B cell (primary cell): ENCODE measurements at regions not wholly inside any gene's neighbourhood (a gene's known extent, or its start where the extent isn't known, plus 50 kb on each side); places are given as distances from the start of the nearest gene placed in this dataset.

ENCODE experiments used
- ATAC-seq: fragments of 200-7000 bp; cut with Tn5 transposase; one replicate; pipeline ENCODE4 v1.10.0; 2021; ENCODE audit warnings: low read depth, mild to moderate bottlenecking, moderate number of reproducible peaks, moderate library complexity
- CTCF ChIA-PET: fragments of 350-600 bp; sonication (Branson Sonifier 250); formaldehyde crosslinking; loops from one replicate; lab custom pipeline; 2021; ENCODE audit warnings: antibody characterized with exemption, inconsistent platforms; lab: Charles Lee
- POLR2A ChIA-PET: fragments of 350-600 bp; sonication (Branson Sonifier 250); formaldehyde crosslinking; loops from one replicate; lab custom pipeline; 2021; ENCODE audit warnings: antibody characterized with exemption; lab: Charles Lee
- DNase-seq: peaks from one replicate; pipeline ENCODE4 v3.0.0; 2013
- H2AFZ ChIP-seq: 2 replicates; pipeline ENCODE4 v1.6.1; 2012; ENCODE audit warnings: mild to moderate bottlenecking, low read depth, low read length; ENCODE audit not compliant: insufficient read depth, poor library complexity, severe bottlenecking
- H3K27ac ChIP-seq, 2 donors: 1 replicate in 1 of 2; 2 replicates in 1 of 2; pipeline ENCODE4 v1.5.1; 2012 to 2013; ENCODE audit warnings: low read length in 2 of 2, mild to moderate bottlenecking in 2 of 2, moderate library complexity in 1 of 2
- H3K27me3 ChIP-seq, 4 experiments: fragments of 200-600 bp in 1 of 4; sonication (generic) in 1 of 4; replicated peaks in 1 of 4; 1 replicate in 2 of 4; 2 replicates in 2 of 4; pipeline versions ENCODE4 v1.6.1 to v1.7.0; 2013 to 2016; ENCODE audit warnings: low read length in 3 of 4, mild to moderate bottlenecking in 2 of 4, mixed read lengths in 1 of 4, moderate library complexity in 1 of 4; ENCODE audit not compliant: insufficient read depth in 4 of 4, control insufficient read depth in 3 of 4; ENCODE audit errors: control extremely low read depth in 1 of 4
- H3K36me3 ChIP-seq, 2 experiments: replicated peaks in 1 of 2; 1 replicate in 1 of 2; 2 replicates in 1 of 2; pipeline versions ENCODE4 v1.6.1 to v1.7.1; 2013; ENCODE audit warnings: low read length in 1 of 2; ENCODE audit not compliant: insufficient read depth in 2 of 2, control insufficient read depth in 1 of 2; ENCODE audit errors: control extremely low read depth in 1 of 2, extremely low read depth in 1 of 2
- H3K4me1 ChIP-seq, 2 donors: fragments of 200-600 bp in 1 of 2; sonication (generic) in 1 of 2; 1 replicate in 1 of 2; 2 replicates in 1 of 2; pipeline versions ENCODE4 v1.5.1 to v1.6.1; 2013 to 2017; ENCODE audit warnings: low read length in 2 of 2; ENCODE audit not compliant: control insufficient read depth in 2 of 2, insufficient read depth in 2 of 2
- H3K4me2 ChIP-seq: replicated peaks from 2 replicates; pipeline ENCODE3; 2012; ENCODE audit warnings: mild to moderate bottlenecking, low read depth, low read length; ENCODE audit not compliant: poor library complexity, severe bottlenecking
- H3K4me3 ChIP-seq, 5 experiments: fragments of 200-600 bp in 1 of 5; sonication (generic) in 1 of 5; 1 replicate in 3 of 5; 2 replicates in 2 of 5; pipeline versions ENCODE4 v1.5.1 to v1.7.0; 2011 to 2016; ENCODE audit warnings: low read length in 4 of 5, mild to moderate bottlenecking in 4 of 5, low read depth in 2 of 5, control low read depth in 1 of 5, moderate library complexity in 1 of 5; ENCODE audit not compliant: insufficient read depth in 1 of 5; ENCODE audit errors: control extremely low read depth in 1 of 5, extremely low read depth in 1 of 5
- H3K79me2 ChIP-seq: fragments of 200-600 bp; sonication (generic); one replicate; pipeline ENCODE4 v1.6.0; 2016; ENCODE audit warnings: low read length; ENCODE audit not compliant: control insufficient read depth, insufficient read depth
- H3K9ac ChIP-seq: fragments of 200-600 bp; sonication (generic); 2 replicates; pipeline ENCODE4 v1.6.1; 2017; ENCODE audit warnings: mild to moderate bottlenecking, low read length, moderate library complexity
- H3K9me3 ChIP-seq, 3 donors: one replicate each; pipeline versions ENCODE4 v1.6.1 to v1.7.1; 2013; ENCODE audit warnings: low read length in 2 of 3; ENCODE audit not compliant: control insufficient read depth in 2 of 3, insufficient read depth in 1 of 3; ENCODE audit errors: control extremely low read depth in 1 of 3
- H4K20me1 ChIP-seq: 2 replicates; pipeline ENCODE4 v1.6.0; 2012; ENCODE audit warnings: mild to moderate bottlenecking, low read length; ENCODE audit not compliant: insufficient read depth, control insufficient read depth, poor library complexity, severe bottlenecking
- H3K27ac Mint-ChIP-seq: one replicate; pipeline ENCODE4 v1.8.0; 2021; ENCODE audit warnings: mixed read lengths
- H3K27me3 Mint-ChIP-seq: one replicate; pipeline ENCODE4 v1.8.0; 2021; ENCODE audit warnings: mixed read lengths
- H3K4me1 Mint-ChIP-seq: one replicate; pipeline ENCODE4 v1.8.0; 2021; ENCODE audit warnings: mixed read lengths
- H3K4me3 Mint-ChIP-seq: one replicate; pipeline ENCODE4 v1.8.0; 2021; ENCODE audit warnings: mixed read lengths
- H3K9me3 Mint-ChIP-seq: one replicate; pipeline ENCODE4 v1.8.0; 2022; ENCODE audit warnings: mixed read lengths; ENCODE audit not compliant: insufficient read depth
- CTCF ChIP-seq: fragments of 200-600 bp; IDR thresholded peaks from one replicate; pipeline ENCODE4 v1.8.0; 2022; ENCODE audit warnings: antibody characterized with exemption, mild to moderate bottlenecking
- EZH2 ChIP-seq: IDR thresholded peaks from 2 replicates; pipeline ENCODE4 v1.6.1; 2012; ENCODE audit warnings: borderline replicate concordance, low read depth, mild to moderate bottlenecking, moderate library complexity, low read length; ENCODE audit not compliant: insufficient read depth, poor library complexity, severe bottlenecking
- WGBS: methylation state at CpG from one replicate; pipeline ENCODE4 v1.1.5; 2013; ENCODE audit warnings: missing lambda C conversion rate; ENCODE audit not compliant: insufficient coverage; 5-methylcytosine and 5-hydroxymethylcytosine counted together
- intact Hi-C: fragments of 100-400 bp; cut with micrococcal nuclease; formaldehyde crosslinking; loops from one replicate; pipeline ENCODE4 v1.10.0; 2022

GRCh38 chr14:97281741-97282140, 484.6 kb downstream of the VRK1 start:
- intact Hi-C loops, result no loop called here
- Histone ChIP-seq H3K27ac (no peak overlapping the region), H3K36me3 (no peaks in the 10 kb centered on the region), H4K20me1 (no peaks in the 10 kb centered on the region), H3K27me3 (no peaks in the 10 kb centered on the region), H3K4me2 (no peak overlapping the region), H3K4me1 (no peaks in the 10 kb centered on the region), H2AFZ (no peak overlapping the region), H3K4me3 (no peak overlapping the region), H3K9me3 (no peaks in the 10 kb centered on the region), H3K9ac (no peak overlapping the region), H3K79me2 (no peaks in the 10 kb centered on the region)
- DNase-seq (no peak), ATAC-seq (no peak)
- ChIA-PET CTCF (no interaction called here), POLR2A (no interaction called here)
- Mint-ChIP-seq H3K27ac (no peak overlapping the region), H3K27me3 (no peaks in the 10 kb centered on the region), H3K4me1 (no peaks in the 10 kb centered on the region), H3K4me3 (no peak overlapping the region), H3K9me3 (peaks cover 2% of the 10 kb centered on the region)
- TF ChIP-seq EZH2 (no peak), CTCF (no peak)
- 100% methylated on average over 1 of the region's 3 CpGs for WGBS

- Histone ChIP-seq H3K27me3 (no peaks in the 10 kb centered on the region), H3K79me2 (no peaks in the 10 kb centered on the region), H2AFZ (no peak overlapping the region), H3K4me3 (no peak overlapping the region), H4K20me1 (no peaks in the 10 kb centered on the region), H3K36me3 (no peaks in the 10 kb centered on the region), H3K9me3 (no peaks in the 10 kb centered on the region), H3K27ac (no peak overlapping the region), H3K4me2 (no peak overlapping the region), H3K4me1 (no peaks in the 10 kb centered on the region), H3K9ac (no peak overlapping the region)
- Mint-ChIP-seq H3K27me3 (no peaks in the 10 kb centered on the region), H3K27ac (no peak overlapping the region), H3K4me3 (no peak overlapping the region), H3K4me1 (no peaks in the 10 kb centered on the region), H3K9me3 (peaks cover 2% of the 10 kb centered on the region)
- 71% methylated on average over 2 of the region's 7 CpGs for WGBS
- POLR2A ChIA-PET, result no interaction called here
- TF ChIP-seq CTCF, result no peak
- TF ChIP-seq EZH2, result no peak
- CTCF ChIA-PET, result no interaction called here
- intact Hi-C loops, result no loop called here
- ATAC-seq (no peak), DNase-seq (no peak)
Measured at GRCh38 chr14:97282210-97283004, 485.2 kb downstream of the VRK1 start.
